K562 (cell line): ENCODE measurements at regions not wholly inside any gene's neighbourhood (a gene's known extent, or its start where the extent isn't known, plus 50 kb on each side); places are given as distances from the start of the nearest gene placed in this dataset.

Experiments
- ATAC-seq: fragments of 200-7000 bp; cut with Tn5 transposase; 3 replicates; pipeline ENCODE4 v1.9.1; 2020; ENCODE audit warnings: moderate library complexity
- BruUV-seq: library from RNA; stranded (reverse); fragments of 400-500 nt; replicated peaks from 2 replicates; lab custom pipeline; 2021; lab: Mats Ljungman, UMichigan
- CTCF ChIA-PET: fragments of 300-600 bp; formaldehyde crosslinking; extraction: SDS; loops from one replicate; lab custom pipeline; 2021; ENCODE audit warnings: low intra/inter-chr PET ratio; lab: Yijun Ruan, JAX
- POLR2A ChIA-PET: fragments of 300-600, 350-650 bp; sonication (Branson Sonifier 250); formaldehyde crosslinking; extraction: SDS; loops from one replicate; lab custom pipeline; 2021; ENCODE audit warnings: antibody characterized with exemption, inconsistent platforms; lab: Yijun Ruan, JAX
- DNase-seq, 4 experiments: peaks; one replicate each; pipeline versions ENCODE4 v3.0.0 to v3.0.0-alpha.2; 2011 to 2018; ENCODE audit warnings: low spot score in 3 of 4, mixed read lengths in 3 of 4; ENCODE audit errors: extremely low read depth in 1 of 4
- FAIRE-seq: peaks from 2 replicates; lab custom pipeline; 2011; peaks lifted over from hg19 to GRCh38; lab: Jason Lieb, UNC
- H2AFZ ChIP-seq: 2 replicates; pipeline ENCODE4 v1.6.0; 2011; ENCODE audit warnings: low read depth, low read length, control low read depth, inconsistent platforms
- H3K27ac ChIP-seq: fragments of 200-600 bp; 3 replicates; pipeline ENCODE4 v1.8.0; 2011; ENCODE audit warnings: low read depth, mild to moderate bottlenecking, control low read depth, inconsistent platforms, low read length, moderate library complexity, mixed read lengths; ENCODE audit errors: extremely low read depth
- H3K27me3 ChIP-seq, 2 experiments: fragments of 300-600 bp in 1 of 2; 2 replicates in 1 of 2; 3 replicates in 1 of 2; pipeline versions ENCODE4 v1.6.0 to v1.8.0; 2011; ENCODE audit warnings: inconsistent platforms in 2 of 2, low read length in 2 of 2, mild to moderate bottlenecking in 1 of 2, mixed read lengths in 1 of 2, moderate library complexity in 1 of 2; ENCODE audit not compliant: control insufficient read depth in 2 of 2, insufficient read depth in 2 of 2
- H3K36me3 ChIP-seq: fragments of 300-600 bp; 3 replicates; pipeline ENCODE4 v1.8.0; 2011; ENCODE audit warnings: mild to moderate bottlenecking, low read length, inconsistent platforms; ENCODE audit not compliant: control insufficient read depth, insufficient read depth
- H3K4me1 ChIP-seq, 2 experiments: fragments of 200-600 bp in 1 of 2; replicated peaks in 1 of 2; 2 replicates in 1 of 2; 3 replicates in 1 of 2; pipeline versions ENCODE4 v1.5.1 to v1.8.0; 2011; ENCODE audit warnings: inconsistent platforms in 2 of 2, low read length in 2 of 2, mild to moderate bottlenecking in 1 of 2, mixed read lengths in 1 of 2, moderate library complexity in 1 of 2; ENCODE audit not compliant: control insufficient read depth in 2 of 2, insufficient read depth in 2 of 2
- H3K4me2 ChIP-seq: 2 replicates; pipeline ENCODE4 v1.6.1; 2011; ENCODE audit warnings: low read length, control low read depth, inconsistent platforms, mixed read lengths; ENCODE audit not compliant: insufficient read depth
- H3K4me3 ChIP-seq: fragments of 200-600 bp; sonication (generic), shearing (Covaris generic); 2 replicates; pipeline ENCODE4 v1.5.1; 2016; ENCODE audit warnings: control low read depth, inconsistent platforms
- H3K79me2 ChIP-seq: fragments of 200-600 bp; 3 replicates; pipeline ENCODE4 v1.8.0; 2011; ENCODE audit warnings: low read length, inconsistent platforms; ENCODE audit not compliant: control insufficient read depth, insufficient read depth
- H3K9ac ChIP-seq, 2 experiments: 2 replicates each; pipeline versions ENCODE4 v1.6.0 to v1.6.1; 2011; ENCODE audit warnings: low read depth in 2 of 2, low read length in 2 of 2, control low read depth in 1 of 2, inconsistent platforms in 1 of 2, mild to moderate bottlenecking in 1 of 2, mixed read lengths in 1 of 2; ENCODE audit not compliant: insufficient read depth in 1 of 2
- H3K9me1 ChIP-seq: one replicate; pipeline ENCODE4 v1.6.0; 2011; ENCODE audit warnings: inconsistent platforms, mild to moderate bottlenecking, low read length, moderate library complexity; ENCODE audit not compliant: control insufficient read depth, insufficient read depth
- H3K9me3 ChIP-seq: replicated peaks from 2 replicates; pipeline ENCODE4 v1.5.1; 2011; ENCODE audit warnings: low read depth, low read length, inconsistent platforms; ENCODE audit not compliant: control insufficient read depth, insufficient read depth
- H4K20me1 ChIP-seq: replicated peaks from 2 replicates; pipeline ENCODE4 v1.6.1; 2011; ENCODE audit warnings: low read length, inconsistent platforms, mixed read lengths; ENCODE audit not compliant: control insufficient read depth, insufficient read depth
- ARID1B ChIP-seq: fragments of 450-650 bp; IDR thresholded peaks from 2 replicates; pipeline ENCODE4 v1.6.1; 2016; ENCODE audit warnings: antibody characterized with exemption, mild to moderate bottlenecking, inconsistent platforms
- CBFA2T3 ChIP-seq: fragments of 450-650 bp; IDR thresholded peaks from 2 replicates; pipeline ENCODE4 v1.6.1; 2017
- CTBP1 ChIP-seq: fragments of 450-650 bp; IDR thresholded peaks from 2 replicates; pipeline ENCODE4 v1.6.1; 2016; ENCODE audit warnings: borderline replicate concordance
- HDAC8 ChIP-seq: fragments of 450-650 bp; IDR thresholded peaks from 2 replicates; pipeline ENCODE4 v1.6.1; 2016; ENCODE audit warnings: mild to moderate bottlenecking, missing genetic modification characterization, moderate library complexity, missing compliant biosample characterization
- KAT8 ChIP-seq: fragments of 450-650 bp; IDR thresholded peaks from 2 replicates; pipeline ENCODE4 v1.6.1; 2016; ENCODE audit warnings: low read depth, mild to moderate bottlenecking
- PHF20 ChIP-seq: fragments of 450-650 bp; IDR thresholded peaks from 2 replicates; pipeline ENCODE4 v1.6.1; 2018; ENCODE audit not compliant: partially characterized antibody
- RCOR1 ChIP-seq, 2 experiments: IDR thresholded peaks; 2 replicates each; pipeline ENCODE4 v1.6.1; 2012; ENCODE audit warnings: low read depth in 2 of 2, low read length in 2 of 2, borderline replicate concordance in 1 of 2, improper control_type of control experiment in 1 of 2
- SMARCA4 ChIP-seq: fragments of 450-650 bp; IDR thresholded peaks from 2 replicates; pipeline ENCODE4 v1.6.1; 2016
- SMARCE1 ChIP-seq: fragments of 450-650 bp; IDR thresholded peaks from 2 replicates; pipeline ENCODE4 v1.7.1; 2016; ENCODE audit warnings: mild to moderate bottlenecking
- SNRNP70 ChIP-seq: fragments of 200-400 bp; formaldehyde crosslinking; optimal IDR thresholded peaks from 2 replicates; pipeline ENCODE3; 2017; ENCODE audit warnings: low read depth, low read length
- SRSF1 ChIP-seq: fragments of 200-400 bp; formaldehyde crosslinking; IDR thresholded peaks from 2 replicates; pipeline ENCODE4 v1.6.1; 2017; ENCODE audit warnings: mild to moderate bottlenecking, low read depth, low read length, moderate library complexity
- TAL1 ChIP-seq: fragments of 450-650 bp; IDR thresholded peaks from 2 replicates; pipeline ENCODE4 v1.6.1; 2016; ENCODE audit warnings: mild to moderate bottlenecking
- ZNF324 ChIP-seq: fragments of 250-450 bp; sonication (Bioruptor Pico); IDR thresholded peaks from 2 replicates; pipeline ENCODE4 v1.4.0; 2020; ENCODE audit warnings: mild to moderate bottlenecking
- WGBS: fragments of 100-300 bp; shearing (Covaris generic); methylation state at CpG from one replicate; pipeline ENCODE4 v1.1.6; 2016; ENCODE audit warnings: low coverage, mixed read lengths; ENCODE audit not compliant: insufficient coverage; ENCODE audit errors: missing lambda C conversion rate; 5-methylcytosine and 5-hydroxymethylcytosine counted together
- in situ Hi-C: fragments of 300-500 bp; cut with MboI; formaldehyde crosslinking; loops from 4 replicates; pipeline ENCODE4 v1.15.0; 2018; ENCODE audit warnings: inconsistent platforms, mixed read lengths
- intact Hi-C: fragments of 100-400 bp; cut with micrococcal nuclease; formaldehyde crosslinking; loops from 2 replicates; pipeline ENCODE4 v1.14.2; 2022
- TF ChIP-seq, protein P1 (sequence below): fragments of 450-650 bp; conservative IDR thresholded peaks from 2 replicates; pipeline ENCODE4 v1.6.1; 2016; ENCODE audit warnings: missing genetic modification characterization, low read depth, mild to moderate bottlenecking, missing compliant biosample characterization, moderate library complexity
- TF ChIP-seq, protein P2 (sequence below): sonication (generic); formaldehyde crosslinking; IDR thresholded peaks from 2 replicates; pipeline ENCODE4 v1.8.0; 2022; ENCODE audit warnings: mild to moderate bottlenecking, missing genetic modification reagents

DNA sequence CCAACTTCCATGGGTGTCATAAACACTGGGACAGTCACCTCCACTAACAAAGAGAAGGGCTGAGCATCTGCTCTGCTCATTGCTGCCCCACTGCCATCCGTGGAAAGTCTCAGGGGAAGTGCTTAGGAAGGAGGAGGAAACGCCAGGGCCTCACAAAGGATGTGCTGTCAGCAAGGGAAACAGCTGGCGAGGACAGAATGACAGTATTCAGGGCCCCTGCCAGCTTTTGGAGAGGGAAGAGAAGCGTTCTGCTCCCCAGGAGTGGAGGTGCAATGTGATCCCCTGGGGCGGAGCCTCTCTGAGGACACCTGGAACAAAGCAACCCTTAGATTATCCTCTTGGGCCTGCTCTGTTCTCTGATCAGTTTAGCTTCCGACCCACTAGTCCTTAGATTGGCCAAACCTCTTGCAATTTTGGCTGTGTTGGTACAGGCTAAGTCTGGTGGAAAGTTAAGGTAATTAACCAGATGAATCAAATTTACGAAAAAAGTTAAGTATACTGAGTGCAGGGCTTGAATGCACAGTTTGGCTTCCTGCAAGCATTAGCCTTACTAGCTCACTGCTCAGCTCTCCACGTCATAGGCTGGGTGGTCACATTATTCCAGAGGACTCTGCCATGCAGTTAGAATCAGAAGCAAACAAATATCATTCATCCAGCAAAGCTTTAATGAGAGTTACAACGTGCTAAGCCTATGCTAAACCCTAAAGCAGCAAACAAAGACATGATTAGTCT lies 170.2 kb upstream of the NFIA start:
- CTCF ChIA-PET, result no interaction called here
- Histone ChIP-seq H2AFZ (no peak overlapping the region), H3K27me3 (no peaks in the 10 kb centered on the region), H4K20me1 (no peaks in the 10 kb centered on the region), H3K9me1 (no peaks in the 10 kb centered on the region), H3K9me3 (no peaks in the 10 kb centered on the region), H3K4me3 (no peak overlapping the region), H3K4me2 (no peak overlapping the region), H3K4me1 (no peaks in the 10 kb centered on the region; a peak in 1 of 5 replicates), H3K27ac (no peak overlapping the region), H3K9ac (no peak overlapping the region; a peak in 1 of 4 replicates), H3K79me2 (no peaks in the 10 kb centered on the region), H3K36me3 (no peaks in the 10 kb centered on the region)
- POLR2A ChIA-PET, result interaction anchor here (0.6 kb wide), 1 partner anchor 23 kb away, joined by 3 read pairs; no protein-coding TSS in a partner anchor
- TF ChIP-seq ZNF324 (CRISPR knock-in tag) (no peak), SRSF1 (no peak)
- TF ChIP-seq, protein P1, sequence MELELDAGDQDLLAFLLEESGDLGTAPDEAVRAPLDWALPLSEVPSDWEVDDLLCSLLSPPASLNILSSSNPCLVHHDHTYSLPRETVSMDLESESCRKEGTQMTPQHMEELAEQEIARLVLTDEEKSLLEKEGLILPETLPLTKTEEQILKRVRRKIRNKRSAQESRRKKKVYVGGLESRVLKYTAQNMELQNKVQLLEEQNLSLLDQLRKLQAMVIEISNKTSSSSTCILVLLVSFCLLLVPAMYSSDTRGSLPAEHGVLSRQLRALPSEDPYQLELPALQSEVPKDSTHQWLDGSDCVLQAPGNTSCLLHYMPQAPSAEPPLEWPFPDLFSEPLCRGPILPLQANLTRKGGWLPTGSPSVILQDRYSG (tag), result no peak
- DNase-seq, result no peak
- BruUV-seq, result no TSS peak
- 14% methylated on average over 9 of the region's 9 CpGs for WGBS
- ATAC-seq, result peak; percentile 33; the same call in 2 of the 3 replicates
- FAIRE-seq, result no peak
- in situ Hi-C loops (no loop called here), intact Hi-C loops (no loop called here)

DNA sequence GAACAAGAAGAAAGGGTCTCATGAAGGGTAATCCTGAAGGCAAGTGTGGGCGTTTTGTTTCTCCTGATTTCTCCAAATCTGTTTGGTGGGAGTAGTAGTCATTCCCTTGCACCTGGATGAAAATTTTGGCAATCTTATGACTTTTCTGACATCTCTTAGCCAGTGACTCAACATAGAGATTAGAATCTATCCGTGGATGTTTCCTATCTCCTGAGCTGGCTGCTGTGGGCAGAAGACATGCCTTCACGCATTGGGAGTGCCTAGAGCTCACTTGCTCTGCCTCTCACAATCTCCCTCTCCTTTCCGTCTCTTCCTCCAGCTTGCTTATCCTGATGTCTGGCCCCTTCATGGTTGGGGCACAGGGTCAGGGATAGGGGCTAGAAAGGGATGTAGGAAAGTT lies 174.2 kb upstream of the NFIA start:
- H3K27me3 ChIP-seq, result no peaks in the 10 kb centered on the region
- DNase-seq (no peak), FAIRE-seq (peak; percentile 15), ATAC-seq (no peak; the same call in 2 of the 3 replicates)
- ChIA-PET POLR2A (no interaction called here), CTCF (no interaction called here)
- H3K36me3 ChIP-seq, result no peaks in the 10 kb centered on the region
- no peak overlapping the region for H2AFZ ChIP-seq
- no peaks in the 10 kb centered on the region for H3K9me1 ChIP-seq
- no peaks in the 10 kb centered on the region for H3K79me2 ChIP-seq
- no peak overlapping the region for H3K4me3 ChIP-seq
- intact Hi-C loops, result no loop called here
- H3K9ac ChIP-seq, result no peak overlapping the region
- H4K20me1 ChIP-seq, result no peaks in the 10 kb centered on the region
- BruUV-seq, result no TSS peak
- no peaks in the 10 kb centered on the region for H3K9me3 ChIP-seq
- WGBS, result 8% methylated on average over 4 of the region's 4 CpGs
- in situ Hi-C loops, result no loop called here
- H3K4me1 ChIP-seq, result no peaks in the 10 kb centered on the region; a peak in 2 of 5 replicates
- no peak overlapping the region for H3K27ac ChIP-seq
- no peak overlapping the region for H3K4me2 ChIP-seq
- TF ChIP-seq ARID1B (peak; percentile 26; the same call in 1 of the 2 replicates), SMARCE1 (peak; percentile 36; the same call in 1 of the 2 replicates), SNRNP70 (no peak), SMARCA4 (peak; percentile 20; the same call in 1 of the 2 replicates), HDAC8 (tag) (no peak), KAT8 (no peak), RCOR1 (IDR thresholded peaks at IDR 0.05; ENCODE audit: borderline replicate concordance in 1 of 2, low read depth in 2 of 2, low read length in 2 of 2) (peak in 1 of 2 experiments; percentile 57; a peak in 1 of 4 replicates), CBFA2T3 (peak; percentile 17; the same call in 1 of the 2 replicates), CTBP1 (peak; percentile 55), TAL1 (no peak), PHF20 (no peak)
- TF ChIP-seq, protein P2, sequence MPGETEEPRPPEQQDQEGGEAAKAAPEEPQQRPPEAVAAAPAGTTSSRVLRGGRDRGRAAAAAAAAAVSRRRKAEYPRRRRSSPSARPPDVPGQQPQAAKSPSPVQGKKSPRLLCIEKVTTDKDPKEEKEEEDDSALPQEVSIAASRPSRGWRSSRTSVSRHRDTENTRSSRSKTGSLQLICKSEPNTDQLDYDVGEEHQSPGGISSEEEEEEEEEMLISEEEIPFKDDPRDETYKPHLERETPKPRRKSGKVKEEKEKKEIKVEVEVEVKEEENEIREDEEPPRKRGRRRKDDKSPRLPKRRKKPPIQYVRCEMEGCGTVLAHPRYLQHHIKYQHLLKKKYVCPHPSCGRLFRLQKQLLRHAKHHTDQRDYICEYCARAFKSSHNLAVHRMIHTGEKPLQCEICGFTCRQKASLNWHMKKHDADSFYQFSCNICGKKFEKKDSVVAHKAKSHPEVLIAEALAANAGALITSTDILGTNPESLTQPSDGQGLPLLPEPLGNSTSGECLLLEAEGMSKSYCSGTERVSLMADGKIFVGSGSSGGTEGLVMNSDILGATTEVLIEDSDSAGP (CRISPR knock-in tag), result no peak
